Activated CD4-positive, alpha-beta T cell treated with anti-CD3 and anti-CD28 coated beads, Interleukin-2, amount 10 ng/mL, durations not matched to agents 24 days and 14 days (primary cell): ENCODE measurements at regions not wholly inside any gene's neighbourhood (a gene's known extent, or its start where the extent isn't known, plus 50 kb on each side); places are given as distances from the start of the nearest gene placed in this dataset.

ENCODE experiments used
- DNase-seq: peaks from one replicate; pipeline ENCODE4 v3.0.0; 2022
- H3K27ac Mint-ChIP-seq: one replicate; pipeline ENCODE4 v1.8.0; 2022; ENCODE audit warnings: mild to moderate bottlenecking, mixed read lengths
- H3K27me3 Mint-ChIP-seq: one replicate; pipeline ENCODE4 v1.8.0; 2022; ENCODE audit warnings: mixed read lengths
- H3K36me3 Mint-ChIP-seq: one replicate; pipeline ENCODE4 v1.8.0; 2022; ENCODE audit warnings: low read depth, mild to moderate bottlenecking, mixed read lengths
- H3K4me1 Mint-ChIP-seq: one replicate; pipeline ENCODE4 v1.8.0; 2021; ENCODE audit warnings: mixed read lengths
- H3K4me3 Mint-ChIP-seq: one replicate; pipeline ENCODE4 v1.8.0; 2022; ENCODE audit warnings: mild to moderate bottlenecking, moderate library complexity, mixed read lengths
- H3K9me3 Mint-ChIP-seq: one replicate; pipeline ENCODE4 v1.8.0; 2021; ENCODE audit warnings: mixed read lengths
- intact Hi-C: fragments of 100-400 bp; cut with micrococcal nuclease; formaldehyde crosslinking; loops from one replicate; pipeline ENCODE4 v1.15.1; 2023

DNA sequence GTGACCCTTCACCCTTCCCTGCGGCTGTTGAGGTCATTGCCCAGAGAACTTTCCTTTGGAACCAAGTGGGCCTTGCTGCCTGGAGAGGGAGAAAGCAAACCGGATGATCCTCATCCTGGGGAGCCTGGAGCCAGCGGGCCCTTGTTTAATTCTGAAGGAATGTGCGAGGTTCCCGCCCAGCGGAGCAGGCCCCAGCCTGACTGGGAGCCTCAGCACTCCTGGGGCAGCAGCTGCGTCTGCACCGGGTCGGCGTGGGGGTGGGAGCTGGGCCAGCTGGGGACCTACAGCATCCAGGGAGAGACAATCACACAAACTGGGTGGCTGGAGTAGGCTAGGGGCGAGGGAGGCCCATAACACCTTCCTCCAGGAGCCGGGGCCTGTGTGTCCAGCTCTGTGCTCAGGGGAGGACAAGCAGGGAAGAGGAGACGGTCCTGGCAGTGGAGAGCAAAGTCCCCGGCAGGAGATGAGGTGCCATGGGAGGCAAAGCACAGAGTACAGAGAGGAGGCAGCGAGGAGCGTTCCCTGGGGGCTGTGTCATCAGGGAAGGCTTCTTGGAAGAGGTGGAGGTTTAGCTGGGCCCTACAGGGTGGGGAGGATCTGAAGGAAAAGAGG is 61.9 kb upstream of the HAAO start:
- intact Hi-C loops, result loop anchor here (10.0 kb wide), 1 partner anchor 70 kb away; no protein-coding TSS in a partner anchor
- no peaks in the 10 kb centered on the region for H3K36me3 Mint-ChIP-seq
- no peak overlapping the region for H3K4me3 Mint-ChIP-seq
- H3K4me1 Mint-ChIP-seq, result peaks cover 2% of the 10 kb centered on the region
- H3K27ac Mint-ChIP-seq, result no peak overlapping the region
- DNase-seq, result no peak
- no peaks in the 10 kb centered on the region for H3K9me3 Mint-ChIP-seq
- H3K27me3 Mint-ChIP-seq, result no peaks in the 10 kb centered on the region

DNA sequence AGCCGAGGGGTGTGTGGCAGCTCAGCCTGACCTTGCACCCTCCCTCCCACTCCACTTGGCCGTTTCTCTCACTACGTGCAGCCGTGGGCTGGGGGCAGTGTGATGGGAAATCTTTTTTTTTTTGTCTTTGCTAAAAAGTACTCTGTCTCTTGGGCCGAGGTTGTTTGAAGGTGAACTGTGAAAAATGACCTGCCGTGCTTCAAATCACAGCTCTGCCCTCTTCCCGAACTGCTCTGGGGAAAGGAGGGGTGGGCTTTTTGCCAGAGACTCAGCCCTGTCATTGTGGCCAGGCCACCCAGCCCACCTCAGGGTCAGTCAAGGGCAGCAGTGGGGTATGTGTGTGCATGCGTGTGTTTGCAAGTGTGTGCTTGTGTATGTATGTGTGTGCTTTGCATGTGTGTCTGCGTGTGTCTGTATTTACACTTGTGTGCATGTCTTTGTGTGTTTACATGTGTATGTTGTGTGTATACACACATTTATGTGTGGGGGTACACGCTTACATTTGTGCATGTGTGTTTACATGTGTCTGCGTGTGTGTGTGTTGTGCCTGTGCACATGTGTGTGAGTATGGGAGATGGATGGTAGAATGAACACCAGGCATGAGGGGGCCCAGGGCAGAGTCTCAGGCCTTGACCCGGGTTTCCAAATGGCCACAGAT is 61.3 kb upstream of the HAAO start:
- Mint-ChIP-seq H3K9me3 (no peaks in the 10 kb centered on the region), H3K36me3 (no peaks in the 10 kb centered on the region), H3K4me3 (no peak overlapping the region), H3K4me1 (no peaks in the 10 kb centered on the region), H3K27ac (no peak overlapping the region), H3K27me3 (no peaks in the 10 kb centered on the region)
- DNase-seq, result no peak
- intact Hi-C loops, result loop anchor here (10.0 kb wide), 1 partner anchor 71 kb away; no protein-coding TSS in a partner anchor

- H3K4me3 Mint-ChIP-seq, result no peak overlapping the region
- H3K27ac Mint-ChIP-seq, result no peak overlapping the region
- H3K36me3 Mint-ChIP-seq, result no peaks in the 10 kb centered on the region
- no peaks in the 10 kb centered on the region for H3K27me3 Mint-ChIP-seq
- no peaks in the 10 kb centered on the region for H3K9me3 Mint-ChIP-seq
- no peaks in the 10 kb centered on the region for H3K4me1 Mint-ChIP-seq
- intact Hi-C loops, result loop anchor here (10.0 kb wide), 1 partner anchor 72 kb away; no protein-coding TSS in a partner anchor
- no peak for DNase-seq
Observed at GRCh38 chr2:42852798-42853197, 60.4 kb upstream of the HAAO start.

GRCh38 chr2:42851740-42852250 is 59.4 kb upstream of the HAAO start:
- Mint-ChIP-seq H3K27me3 (no peaks in the 10 kb centered on the region), H3K36me3 (no peaks in the 10 kb centered on the region), H3K9me3 (no peaks in the 10 kb centered on the region), H3K4me3 (no peak overlapping the region), H3K4me1 (no peaks in the 10 kb centered on the region), H3K27ac (no peak overlapping the region)
- no peak for DNase-seq
- intact Hi-C loops, result loop anchor here (10.0 kb wide), 1 partner anchor 73 kb away; no protein-coding TSS in a partner anchor

GRCh38 chr2:42851186-42851585 is 58.8 kb upstream of the HAAO start:
- intact Hi-C loops, result loop anchor here (10.0 kb wide), 1 partner anchor 74 kb away; no protein-coding TSS in a partner anchor
- H3K27ac Mint-ChIP-seq, result no peak overlapping the region
- no peaks in the 10 kb centered on the region for H3K9me3 Mint-ChIP-seq
- H3K4me1 Mint-ChIP-seq, result no peaks in the 10 kb centered on the region
- no peaks in the 10 kb centered on the region for H3K36me3 Mint-ChIP-seq
- H3K4me3 Mint-ChIP-seq, result no peak overlapping the region
- DNase-seq, result no peak
- H3K27me3 Mint-ChIP-seq, result no peaks in the 10 kb centered on the region

DNA sequence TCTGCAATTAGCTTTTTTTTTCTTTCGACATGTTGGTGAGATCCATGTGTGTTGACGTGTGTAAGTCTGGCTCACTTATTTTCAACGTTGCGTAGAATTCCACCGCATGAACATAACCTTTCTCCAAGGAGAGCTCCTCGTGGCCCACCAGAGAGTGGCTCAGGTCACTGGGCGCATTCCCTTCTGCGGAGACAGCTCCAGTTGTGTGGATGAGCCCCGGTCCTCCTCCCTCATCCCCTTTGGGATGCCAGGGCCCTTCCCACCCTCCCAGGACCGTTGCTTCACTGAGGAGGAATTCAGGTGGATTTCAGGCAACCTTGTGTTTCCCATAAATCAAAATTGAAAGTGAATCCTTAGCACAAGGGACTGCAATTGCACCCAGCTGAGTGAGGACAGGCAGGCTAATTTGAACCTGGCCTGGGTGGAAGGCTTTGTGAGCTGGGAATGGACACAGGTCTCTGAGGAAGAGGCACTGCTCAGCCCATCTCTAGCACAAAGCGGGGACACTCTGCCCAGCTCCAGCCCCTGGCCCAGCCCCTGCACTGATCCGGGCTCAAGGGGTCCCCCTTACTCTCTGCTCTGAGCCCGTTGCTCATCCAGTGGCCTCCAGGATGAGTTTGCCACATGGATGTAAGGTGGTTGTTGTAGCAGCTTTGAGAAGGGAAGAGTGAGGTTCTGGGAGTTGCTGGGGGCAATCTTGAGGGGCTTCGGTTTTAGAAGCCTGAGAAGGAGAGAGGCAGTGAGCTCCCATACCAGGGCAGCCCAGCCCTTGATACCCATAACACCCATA is 57.8 kb upstream of the HAAO start:
- H3K27ac Mint-ChIP-seq, result no peak overlapping the region
- H3K27me3 Mint-ChIP-seq, result no peaks in the 10 kb centered on the region
- intact Hi-C loops, result loop anchor here (10.0 kb wide), 1 partner anchor 75 kb away; no protein-coding TSS in a partner anchor
- H3K9me3 Mint-ChIP-seq, result no peaks in the 10 kb centered on the region
- H3K36me3 Mint-ChIP-seq, result no peaks in the 10 kb centered on the region
- H3K4me1 Mint-ChIP-seq, result no peaks in the 10 kb centered on the region
- H3K4me3 Mint-ChIP-seq, result no peak overlapping the region
- DNase-seq, result no peak

DNA sequence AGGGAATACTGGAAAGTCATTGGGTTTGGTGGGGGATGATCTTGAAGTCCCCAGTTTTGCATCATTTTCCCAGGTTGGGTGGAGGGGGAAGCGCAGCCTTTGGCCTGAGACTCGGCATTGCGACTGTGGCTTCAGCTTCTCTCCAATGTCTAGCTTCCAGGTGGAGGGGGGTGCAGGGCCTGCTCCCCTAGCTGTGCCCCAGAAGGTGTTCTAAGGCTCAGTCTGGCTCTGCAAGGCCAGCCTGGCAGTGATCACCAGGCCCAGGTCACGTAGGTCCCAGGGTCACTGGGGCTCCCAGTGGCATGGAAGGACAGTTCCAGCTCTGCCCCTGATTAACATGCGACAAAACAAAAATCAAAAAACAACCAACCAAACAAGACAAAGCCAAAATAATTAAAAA is 56.9 kb upstream of the HAAO start:
- Mint-ChIP-seq H3K9me3 (no peaks in the 10 kb centered on the region), H3K27ac (no peak overlapping the region), H3K4me1 (no peaks in the 10 kb centered on the region)

DNA sequence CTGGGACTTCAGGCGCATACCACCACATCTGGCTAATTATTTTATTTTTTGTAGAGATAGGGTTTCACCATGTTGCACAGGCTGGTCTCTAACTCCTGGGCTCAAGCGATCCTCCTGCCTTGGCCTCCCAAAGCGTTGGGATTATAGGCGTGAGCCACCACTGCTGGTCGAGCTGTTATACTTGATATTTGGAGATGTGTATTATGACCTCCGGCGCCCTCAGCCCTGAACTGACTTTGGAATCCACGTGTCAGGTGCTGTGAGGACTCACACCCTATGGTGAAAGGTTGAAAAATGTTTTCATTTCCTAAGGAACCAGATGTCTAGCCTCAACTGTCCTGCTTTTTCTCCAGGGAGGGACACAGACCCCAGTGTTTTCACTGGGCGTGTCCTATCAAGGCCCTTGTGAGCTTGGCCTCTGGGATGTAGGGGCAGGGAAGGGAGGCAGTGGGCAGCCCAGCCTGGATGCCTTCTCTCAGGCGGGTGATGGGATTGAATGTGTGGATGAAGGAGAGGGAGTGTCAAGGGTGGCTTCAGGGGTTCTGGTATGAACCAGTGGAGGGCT is 56.4 kb upstream of the HAAO start:
- H3K27ac Mint-ChIP-seq, result no peak overlapping the region
- H3K36me3 Mint-ChIP-seq, result no peaks in the 10 kb centered on the region
- intact Hi-C loops, result no loop called here
- no peaks in the 10 kb centered on the region for H3K9me3 Mint-ChIP-seq
- no peaks in the 10 kb centered on the region for H3K27me3 Mint-ChIP-seq
- no peaks in the 10 kb centered on the region for H3K4me1 Mint-ChIP-seq
- no peak for DNase-seq
- no peak overlapping the region for H3K4me3 Mint-ChIP-seq

More for the DNA sequence above, 56.9 kb upstream of the HAAO start:
- H3K36me3 Mint-ChIP-seq, result no peaks in the 10 kb centered on the region
- H3K4me3 Mint-ChIP-seq, result no peak overlapping the region
- DNase-seq, result no peak
- intact Hi-C loops, result no loop called here
- H3K27me3 Mint-ChIP-seq, result no peaks in the 10 kb centered on the region

- Mint-ChIP-seq H3K9me3 (no peaks in the 10 kb centered on the region), H3K27me3 (no peaks in the 10 kb centered on the region), H3K4me3 (no peak overlapping the region), H3K27ac (no peak overlapping the region), H3K4me1 (no peaks in the 10 kb centered on the region), H3K36me3 (no peaks in the 10 kb centered on the region)
- DNase-seq, result no peak
- intact Hi-C loops, result no loop called here
Observed at GRCh38 chr2:42848265-42848664, 55.9 kb upstream of the HAAO start.

GRCh38 chr2:42847596-42848151 is 55.3 kb upstream of the HAAO start:
- H3K27me3 Mint-ChIP-seq, result no peaks in the 10 kb centered on the region
- H3K36me3 Mint-ChIP-seq, result no peaks in the 10 kb centered on the region
- H3K4me3 Mint-ChIP-seq, result no peak overlapping the region
- H3K27ac Mint-ChIP-seq, result no peak overlapping the region
- no peaks in the 10 kb centered on the region for H3K9me3 Mint-ChIP-seq
- intact Hi-C loops, result no loop called here
- DNase-seq, result no peak
- no peaks in the 10 kb centered on the region for H3K4me1 Mint-ChIP-seq

GRCh38 chr2:42846932-42847595 is 54.7 kb upstream of the HAAO start:
- Mint-ChIP-seq H3K27ac (no peak overlapping the region), H3K4me3 (no peak overlapping the region), H3K27me3 (no peaks in the 10 kb centered on the region), H3K9me3 (no peaks in the 10 kb centered on the region), H3K36me3 (no peaks in the 10 kb centered on the region), H3K4me1 (no peaks in the 10 kb centered on the region)
- intact Hi-C loops, result no loop called here
- no peak for DNase-seq

DNA sequence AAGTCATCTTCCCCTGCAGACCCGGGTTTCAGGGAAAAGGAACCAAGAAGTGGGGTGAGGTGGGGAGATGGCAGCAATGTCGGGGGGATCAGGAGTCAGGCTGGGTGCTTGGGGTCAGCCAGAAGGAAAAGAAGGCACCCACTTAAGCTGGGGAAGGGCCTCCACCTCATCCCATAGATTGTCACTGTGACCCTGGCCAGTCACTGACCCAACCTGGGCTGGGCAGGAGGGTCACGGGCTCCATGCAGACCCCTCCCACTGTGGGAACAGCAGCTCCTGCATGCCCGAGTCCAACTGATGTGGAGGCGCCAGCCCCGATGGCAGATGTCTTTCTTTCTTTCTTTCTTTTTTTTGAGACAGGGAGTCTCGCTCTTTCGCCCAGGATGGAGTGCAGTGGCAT is 53.6 kb upstream of the HAAO start:
- Mint-ChIP-seq H3K4me3 (no peak overlapping the region), H3K9me3 (no peaks in the 10 kb centered on the region), H3K27me3 (no peaks in the 10 kb centered on the region), H3K27ac (no peak overlapping the region), H3K4me1 (no peaks in the 10 kb centered on the region), H3K36me3 (no peaks in the 10 kb centered on the region)
- intact Hi-C loops, result no loop called here
- no peak for DNase-seq
